ENCODE measurements at regions not wholly inside any gene's neighbourhood (a gene's known extent, or its start where the extent isn't known, plus 50 kb on each side); places are given as distances from the start of the nearest gene placed in this dataset.

DNA sequence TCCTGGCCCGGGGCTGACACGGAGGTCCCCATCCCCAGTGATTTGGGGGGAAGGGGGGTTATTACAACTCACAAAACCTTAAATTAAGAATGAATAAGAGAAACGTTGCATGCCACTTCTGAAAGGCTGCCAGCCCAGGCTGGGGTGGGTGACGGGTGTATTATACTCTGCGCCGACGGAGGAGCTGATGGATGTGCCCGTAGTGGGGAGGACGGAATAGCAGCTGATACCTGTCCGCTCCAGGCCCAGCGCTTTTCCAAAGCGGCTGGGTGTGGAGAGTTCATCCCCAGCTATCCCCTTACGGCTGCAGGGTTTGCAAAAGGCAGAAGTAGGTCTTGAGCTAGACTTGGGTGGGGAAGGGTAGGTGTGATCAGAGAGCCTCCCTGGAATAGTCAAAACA is 63.8 kb upstream of the CASZ1 start:
- TF ChIP-seq EP300 (IDR thresholded peaks at IDR 0.05) (no peak), POLR2AphosphoS5 (IDR thresholded peaks at IDR 0.05) (no peak)
- TF ChIP-seq, protein P1, sequence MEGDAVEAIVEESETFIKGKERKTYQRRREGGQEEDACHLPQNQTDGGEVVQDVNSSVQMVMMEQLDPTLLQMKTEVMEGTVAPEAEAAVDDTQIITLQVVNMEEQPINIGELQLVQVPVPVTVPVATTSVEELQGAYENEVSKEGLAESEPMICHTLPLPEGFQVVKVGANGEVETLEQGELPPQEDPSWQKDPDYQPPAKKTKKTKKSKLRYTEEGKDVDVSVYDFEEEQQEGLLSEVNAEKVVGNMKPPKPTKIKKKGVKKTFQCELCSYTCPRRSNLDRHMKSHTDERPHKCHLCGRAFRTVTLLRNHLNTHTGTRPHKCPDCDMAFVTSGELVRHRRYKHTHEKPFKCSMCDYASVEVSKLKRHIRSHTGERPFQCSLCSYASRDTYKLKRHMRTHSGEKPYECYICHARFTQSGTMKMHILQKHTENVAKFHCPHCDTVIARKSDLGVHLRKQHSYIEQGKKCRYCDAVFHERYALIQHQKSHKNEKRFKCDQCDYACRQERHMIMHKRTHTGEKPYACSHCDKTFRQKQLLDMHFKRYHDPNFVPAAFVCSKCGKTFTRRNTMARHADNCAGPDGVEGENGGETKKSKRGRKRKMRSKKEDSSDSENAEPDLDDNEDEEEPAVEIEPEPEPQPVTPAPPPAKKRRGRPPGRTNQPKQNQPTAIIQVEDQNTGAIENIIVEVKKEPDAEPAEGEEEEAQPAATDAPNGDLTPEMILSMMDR (IDR thresholded peaks at IDR 0.05), result no peak
